GM04503 (cell line): ENCODE measurements at regions not wholly inside any gene's neighbourhood (a gene's known extent, or its start where the extent isn't known, plus 50 kb on each side); places are given as distances from the start of the nearest gene placed in this dataset.
"Not testable (repeated sequence)": the region's sequence is repeated elsewhere in the genome, so short reads cannot be mapped to it uniquely, and the experiment has no call there.

Source experiments
- DNase-seq: peaks from one replicate; pipeline ENCODE4 v3.0.0-alpha.2; 2012; ENCODE audit warnings: low read depth

- DNase-seq: no peak
Measured at GRCh38 chr1:55867304-55867843, 652.2 kb upstream of the USP24 start.

- not testable (repeated sequence) for DNase-seq
Measured at GRCh38 chr1:55865778-55866177, 650.6 kb upstream of the USP24 start.

DNA sequence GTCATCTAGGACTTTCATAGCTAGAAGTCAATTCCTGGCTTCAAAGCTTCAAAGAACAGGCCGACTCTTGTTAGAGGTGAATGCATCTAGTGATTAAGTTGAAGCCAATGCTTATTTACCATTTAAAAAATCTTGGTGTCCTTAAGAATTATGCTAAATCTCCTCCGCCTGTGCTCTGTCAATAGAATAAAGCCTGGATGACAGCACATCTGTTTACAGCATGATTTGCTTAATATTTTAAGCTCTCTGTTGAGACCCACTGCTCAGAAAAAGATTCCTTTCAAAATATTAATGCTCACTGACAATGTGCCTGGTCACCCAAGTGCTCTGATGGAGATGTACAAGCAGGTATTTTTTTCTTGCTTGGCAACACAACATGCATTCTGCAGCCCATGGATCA is 649.1 kb upstream of the USP24 start:
- DNase-seq: no peak

DNA sequence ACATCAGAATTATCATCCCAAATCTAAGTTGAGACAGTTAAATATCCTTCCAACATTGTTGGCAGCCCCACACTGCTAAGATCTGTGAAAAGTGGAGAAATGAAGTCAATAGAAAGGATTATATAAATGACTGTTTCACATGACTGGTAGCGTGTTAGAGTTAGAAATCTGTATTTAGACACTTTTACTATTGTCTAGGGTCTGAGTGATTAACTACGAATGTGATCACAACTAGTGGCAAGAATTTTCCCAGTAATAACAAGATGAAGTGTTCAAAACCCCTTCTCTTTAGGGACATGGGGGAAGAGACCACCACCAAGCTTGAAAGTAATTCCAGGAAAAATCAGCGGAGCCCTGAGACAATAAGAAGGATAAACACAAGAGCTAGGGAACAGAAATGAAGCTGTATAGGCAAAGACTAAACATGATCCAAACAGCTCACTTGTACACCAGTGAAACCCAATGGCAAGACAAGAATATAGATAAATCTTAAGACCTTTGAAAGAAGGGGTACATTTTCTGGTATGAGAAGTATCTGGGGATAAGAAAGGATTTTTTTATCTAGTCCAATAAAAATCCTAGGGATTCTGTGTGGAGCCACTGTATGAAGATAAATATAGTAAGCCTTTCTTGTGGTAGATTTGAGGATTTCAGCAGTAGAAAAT is 646.6 kb upstream of the USP24 start:
- DNase-seq: no peak

DNA sequence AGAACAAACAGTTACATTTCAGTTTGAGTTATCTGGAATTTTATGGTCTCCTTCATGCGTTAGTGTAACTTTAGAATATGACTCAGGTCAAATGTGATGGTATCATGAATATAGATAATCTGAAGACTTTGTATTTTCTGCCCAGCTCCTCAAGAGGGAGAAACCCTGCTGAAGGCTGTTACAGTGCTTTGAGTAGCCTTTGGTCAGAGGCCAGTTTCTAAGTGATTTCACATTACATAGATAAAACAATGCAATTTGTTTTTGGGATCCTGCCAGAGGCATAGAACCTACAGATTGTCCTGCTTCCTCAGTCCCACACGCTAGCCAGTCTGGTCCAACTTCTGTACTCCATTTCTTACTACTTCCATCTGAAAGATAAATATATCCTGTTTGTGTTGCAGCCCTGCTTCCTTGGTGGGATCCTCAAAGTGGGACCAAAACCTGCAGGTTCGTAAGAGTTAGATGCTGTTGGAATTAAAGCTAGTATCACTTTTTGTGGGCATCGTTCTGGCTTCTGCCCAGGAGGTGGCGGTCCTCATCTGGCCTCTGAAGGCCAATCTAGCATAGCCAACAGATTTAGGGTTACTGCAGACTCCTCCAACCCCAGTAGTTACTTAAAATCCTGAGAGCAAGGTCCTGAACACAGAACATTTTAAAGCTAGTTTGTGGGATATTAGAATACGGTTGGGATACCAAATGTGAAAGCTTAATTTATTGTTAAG is 645.8 kb upstream of the USP24 start:
- DNase-seq: no peak

GRCh38 chr1:55860326-55860725 is 645.2 kb upstream of the USP24 start:
- DNase-seq: no peak

DNA sequence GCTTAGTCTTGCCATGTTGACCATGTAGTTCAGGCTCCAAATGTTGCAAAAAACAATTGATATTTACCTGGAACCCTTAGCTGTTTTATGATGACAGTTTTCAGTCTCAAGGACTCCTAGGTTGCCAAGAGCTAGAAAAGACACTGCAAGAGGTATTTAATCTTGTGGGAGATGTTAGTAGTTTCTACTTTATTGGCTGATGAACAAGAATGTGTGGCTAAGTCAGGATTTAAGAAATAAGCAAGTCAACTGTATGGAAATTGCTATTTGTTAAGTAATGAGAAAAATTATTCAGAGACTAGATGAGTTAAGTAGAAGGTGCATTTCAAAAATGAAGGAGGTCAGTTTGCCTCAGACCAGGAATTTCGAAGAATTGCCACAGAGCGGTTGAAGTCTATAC is 639.7 kb upstream of the USP24 start:
- DNase-seq: peak; percentile 48

- no peak for DNase-seq
Measured at GRCh38 chr1:55848906-55849305, 633.7 kb upstream of the USP24 start.

GRCh38 chr1:55846051-55846450 is 630.9 kb upstream of the USP24 start:
- DNase-seq: no peak

DNA sequence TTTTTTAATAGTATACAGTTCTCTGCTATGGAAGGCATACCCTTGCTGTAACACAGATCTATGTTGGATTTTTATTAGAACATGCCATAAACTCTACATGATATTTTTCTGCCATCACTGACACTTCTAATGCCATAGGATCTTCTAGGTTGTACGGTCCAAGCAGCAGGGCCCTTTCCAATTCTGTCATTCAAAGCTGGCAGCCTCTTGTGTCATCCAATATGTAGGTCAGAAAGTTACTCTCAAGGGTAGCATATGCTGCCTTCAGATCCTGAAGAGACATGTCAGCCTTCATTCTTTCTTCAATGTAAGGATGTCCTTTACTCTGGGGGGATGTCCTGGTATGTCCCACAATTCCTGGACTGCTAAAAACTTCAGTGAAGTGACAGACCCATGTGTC is 629.2 kb upstream of the USP24 start:
- no peak for DNase-seq

- no peak for DNase-seq
Measured at GRCh38 chr1:55839626-55840025, 624.5 kb upstream of the USP24 start.

GRCh38 chr1:55839221-55839620 is 624.1 kb upstream of the USP24 start:
- no peak for DNase-seq

- no peak for DNase-seq
Measured at GRCh38 chr1:55836086-55836485, 620.9 kb upstream of the USP24 start.

DNA sequence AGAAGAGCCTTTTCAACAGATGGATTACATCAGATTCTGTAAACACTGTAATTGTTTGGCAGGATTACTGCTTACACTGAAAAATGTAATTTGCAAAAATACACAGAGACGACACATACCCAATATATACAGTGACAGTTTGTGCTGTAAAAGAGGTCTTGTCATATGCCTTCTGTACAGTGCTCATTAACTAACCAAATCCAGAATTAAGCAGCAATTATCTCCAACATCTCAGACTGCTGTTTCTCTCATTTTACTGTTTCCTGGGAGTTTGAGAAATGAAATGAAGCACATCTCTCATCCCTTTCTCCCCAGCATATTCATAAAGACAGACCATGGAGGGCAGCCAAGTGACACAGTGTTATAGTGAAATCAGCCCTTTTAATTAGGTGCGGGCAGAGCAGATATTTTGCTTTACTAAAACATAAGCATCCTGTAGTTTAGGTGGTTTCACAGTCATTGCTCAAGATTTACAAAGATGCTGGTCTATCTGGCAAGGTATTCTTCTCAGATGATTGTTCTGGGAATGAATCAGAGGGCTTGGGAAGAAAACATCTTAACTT is 618.4 kb upstream of the USP24 start:
- peak; percentile 95 for DNase-seq

- DNase-seq: no peak
Measured at GRCh38 chr1:55831759-55832158, 616.6 kb upstream of the USP24 start.

- DNase-seq: no peak
Measured at GRCh38 chr1:55828044-55828443, 612.9 kb upstream of the USP24 start.

DNA sequence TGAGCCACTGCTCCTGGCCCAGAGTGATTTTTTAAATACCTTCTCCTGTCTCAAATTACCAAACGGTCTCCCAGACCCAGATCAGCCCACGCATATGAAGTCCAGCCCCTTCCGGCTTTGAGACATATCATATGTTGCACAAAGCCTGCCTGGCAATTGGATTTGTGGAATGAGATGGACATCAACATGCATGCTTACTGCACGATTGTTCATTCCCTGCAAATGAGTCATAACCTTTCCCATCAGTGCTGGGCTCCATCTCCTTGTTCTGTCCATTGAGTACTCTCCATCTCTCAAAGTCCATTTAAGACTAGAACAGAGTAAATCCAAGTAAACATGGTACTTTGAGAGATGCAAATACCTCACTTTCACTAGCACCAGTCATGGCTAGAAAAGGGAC is 612.2 kb upstream of the USP24 start:
- peak; percentile 94 for DNase-seq

DNA sequence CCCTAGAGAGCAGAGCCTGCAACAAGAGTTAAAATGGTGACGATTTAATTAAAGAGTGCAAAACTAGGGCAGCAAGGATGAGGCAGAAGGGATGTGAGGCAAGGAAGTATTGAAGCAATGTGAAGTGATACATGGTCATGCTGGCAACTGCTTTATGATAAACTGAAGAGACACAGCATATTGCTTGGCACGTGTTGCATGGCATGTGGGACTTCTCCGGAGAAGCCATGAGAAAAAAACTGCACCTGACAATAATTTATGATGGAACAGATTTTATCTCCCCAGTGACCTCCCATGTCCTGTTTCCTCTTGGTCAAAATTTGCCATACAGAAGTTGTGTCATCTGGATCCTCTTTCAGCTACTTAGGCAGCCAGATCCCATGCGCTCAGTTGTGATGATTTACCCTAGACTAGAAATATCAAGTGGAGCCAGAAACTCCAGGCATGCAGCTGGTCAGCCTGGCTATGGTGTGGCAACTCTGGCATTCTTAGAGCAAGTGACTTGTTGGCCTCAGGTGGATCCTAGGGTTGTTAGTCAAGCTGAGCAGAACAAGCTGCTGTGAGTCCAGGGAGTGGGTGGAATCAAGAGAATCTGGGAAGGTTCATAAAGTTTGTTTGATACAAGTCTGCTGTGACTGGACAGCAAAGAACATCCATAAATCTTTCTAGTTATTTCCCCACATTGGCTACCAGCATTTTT is 611.4 kb upstream of the USP24 start:
- no peak for DNase-seq

DNA sequence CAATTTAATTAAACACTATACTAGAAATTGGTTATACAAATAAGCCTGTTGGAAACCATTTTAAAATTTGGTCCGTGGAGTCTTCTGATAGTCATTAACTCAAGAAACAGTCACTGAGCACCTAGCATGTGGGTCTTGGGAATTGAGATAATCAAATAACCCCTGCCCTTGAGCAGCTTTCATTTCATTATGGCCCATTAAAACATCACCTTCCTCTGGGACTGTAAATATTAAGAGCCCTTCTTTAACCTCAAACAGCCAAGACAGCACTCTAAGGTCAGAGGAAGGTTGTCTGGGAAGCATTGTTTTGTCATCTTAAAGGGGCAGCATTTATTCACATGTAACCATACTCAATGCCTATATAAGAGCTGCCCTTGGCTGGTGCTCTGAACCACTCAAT is 610.3 kb upstream of the USP24 start:
- DNase-seq: no peak

GRCh38 chr1:55824251-55824640 is 609.1 kb upstream of the USP24 start:
- no peak for DNase-seq

- no peak for DNase-seq
Measured at GRCh38 chr1:55823541-55824250, 608.5 kb upstream of the USP24 start.

DNA sequence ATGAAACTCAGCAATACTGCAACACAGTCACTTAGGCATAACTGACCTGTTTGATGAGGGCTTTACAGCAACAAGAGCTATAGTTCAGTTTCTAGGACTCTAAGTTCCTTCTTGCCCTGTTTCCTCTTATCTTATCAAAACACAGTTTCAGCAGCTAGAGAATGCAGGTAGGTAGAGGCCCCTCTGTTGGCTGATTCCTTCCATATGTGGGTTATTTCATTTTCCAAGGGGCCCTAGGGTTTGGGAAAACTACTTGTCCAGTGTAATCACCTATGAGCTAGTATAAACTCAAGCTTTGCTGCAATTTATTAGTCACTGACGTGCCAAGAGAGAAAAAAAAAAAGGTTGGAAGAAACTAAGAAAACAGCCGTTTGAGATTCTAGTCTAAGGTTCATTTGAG is 607.7 kb upstream of the USP24 start:
- DNase-seq: no peak
